NCI-H69 (cell line): ENCODE measurements at regions not wholly inside any gene's neighbourhood (a gene's known extent, or its start where the extent isn't known, plus 50 kb on each side); places are given as distances from the start of the nearest gene placed in this dataset.
"Not testable (repeated sequence)": the region's sequence is repeated elsewhere in the genome, so short reads cannot be mapped to it uniquely, and the experiment has no call there.

Source experiments
- DNase-seq: peaks from one replicate; lab custom pipeline; 2025; lab: John Stamatoyannopoulos, UW

- no peak for DNase-seq
Observed at GRCh38 chr15:23750179-23750578, 63.1 kb upstream of the NDN start.

- no peak for DNase-seq
Observed at GRCh38 chr15:23750776-23751175, 63.7 kb upstream of the NDN start.

GRCh38 chr15:23753248-23753647, 66.1 kb upstream of the NDN start:
- DNase-seq = no peak

- DNase-seq = no peak
Observed at GRCh38 chr15:23758891-23759290, 71.8 kb upstream of the NDN start.

GRCh38 chr15:23760024-23760423, 72.9 kb upstream of the NDN start:
- DNase-seq = no peak

- DNase-seq = no peak
Observed at GRCh38 chr15:23761386-23761785, 74.3 kb upstream of the NDN start.

GRCh38 chr15:23762026-23762425, 74.9 kb upstream of the NDN start:
- no peak for DNase-seq

GRCh38 chr15:23763021-23763420, 75.9 kb upstream of the NDN start:
- DNase-seq = no peak

GRCh38 chr15:23764306-23764705, 77.2 kb upstream of the NDN start:
- DNase-seq = no peak

- no peak for DNase-seq
Observed at GRCh38 chr15:23764716-23765115, 77.6 kb upstream of the NDN start.

- DNase-seq = not testable (repeated sequence)
Observed at GRCh38 chr15:23766779-23767178, 79.7 kb upstream of the NDN start.

- DNase-seq = no peak
Observed at GRCh38 chr15:23773093-23773492, 86.0 kb upstream of the NDN start.

GRCh38 chr15:23787346-23788105, 100.4 kb upstream of the NDN start:
- no peak for DNase-seq

- DNase-seq = no peak
Observed at GRCh38 chr15:23793191-23793680, 106.1 kb upstream of the NDN start.

GRCh38 chr15:23797747-23798446, 110.8 kb upstream of the NDN start:
- DNase-seq = no peak

- no peak for DNase-seq
Observed at GRCh38 chr15:23801881-23802280, 114.8 kb upstream of the NDN start.

- not testable (repeated sequence) for DNase-seq
Observed at GRCh38 chr15:23802896-23803435, 115.9 kb upstream of the NDN start.

GRCh38 chr15:23806980-23807379, 119.9 kb upstream of the NDN start:
- no peak for DNase-seq

GRCh38 chr15:23823508-23823907, 136.4 kb upstream of the NDN start:
- DNase-seq = peak; percentile 11

- no peak for DNase-seq
Observed at GRCh38 chr15:23828786-23829185, 141.7 kb upstream of the NDN start.

- no peak for DNase-seq
Observed at GRCh38 chr15:23835953-23836352, 148.8 kb upstream of the NDN start.

GRCh38 chr15:23839893-23840474, 152.9 kb upstream of the NDN start:
- no peak for DNase-seq

- DNase-seq = no peak
Observed at GRCh38 chr15:23846218-23846617, 159.1 kb upstream of the NDN start.
